ENCODE measurements at regions not wholly inside any gene's neighbourhood (a gene's known extent, or its start where the extent isn't known, plus 50 kb on each side); places are given as distances from the start of the nearest gene placed in this dataset.

DNA sequence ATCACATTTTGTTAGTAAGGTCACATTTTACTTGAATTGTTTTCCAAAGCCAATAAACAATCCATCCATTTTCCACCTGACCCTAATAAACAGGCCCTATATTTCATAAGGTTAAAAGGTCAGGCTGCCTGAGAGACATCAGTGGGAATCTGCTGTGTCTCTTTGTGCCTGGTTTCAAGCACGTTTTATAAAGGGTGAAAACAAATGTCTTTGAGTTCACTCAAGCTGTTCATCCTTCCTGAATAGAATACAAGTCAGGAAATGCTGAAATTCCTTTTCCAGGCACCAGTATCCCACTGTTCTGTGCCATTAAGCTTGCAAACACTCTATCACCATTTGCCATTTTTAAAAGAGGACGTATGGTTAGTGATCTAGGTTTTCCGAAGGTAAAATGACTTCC, 67.5 kb upstream of the SPATA13 start:
- Mint-ChIP-seq H3K27ac (ENCODE audit: low read depth, unreplicated experiment) (no peak overlapping the region), H3K27me3 (ENCODE audit: insufficient read depth, unreplicated experiment) (peaks cover 11% of the 10 kb centered on the region), H3K4me1 (ENCODE audit: insufficient read depth, unreplicated experiment) (peaks cover 8% of the 10 kb centered on the region), H3K4me3 (ENCODE audit: unreplicated experiment) (no peak overlapping the region), H3K9me3 (ENCODE audit: unreplicated experiment) (no peaks in the 10 kb centered on the region), H3K36me3 (ENCODE audit: insufficient read depth, unreplicated experiment) (no peaks in the 10 kb centered on the region)
- no TSS peak for BruUV-seq (replicated peaks)
- CTCF ChIA-PET = no interaction called here
- intact Hi-C loops (cut with micrococcal nuclease) = no loop called here
- no peak for TF ChIP-seq CTCF (IDR thresholded peaks at IDR 0.05; ENCODE audit: unreplicated experiment)
- POLR2A ChIA-PET = interaction anchor here (1.8 kb wide), 1 partner anchor 11 kb away, joined by 6 read pairs; no protein-coding TSS in a partner anchor
- DNase-seq (ENCODE audit: unreplicated experiment) = no peak

GRCh38 chr13:24096659-24097058, 63.9 kb upstream of the SPATA13 start:
- H3K4me1 Mint-ChIP-seq (ENCODE audit: insufficient read depth, unreplicated experiment) = peaks cover 8% of the 10 kb centered on the region
- H3K4me3 Mint-ChIP-seq (ENCODE audit: unreplicated experiment) = no peak overlapping the region
- no TSS peak for BruUV-seq (replicated peaks)
- TF ChIP-seq CTCF (IDR thresholded peaks at IDR 0.05; ENCODE audit: unreplicated experiment) = no peak
- DNase-seq (ENCODE audit: unreplicated experiment) = no peak
- ChIA-PET CTCF (interaction anchor here (1.2 to 1.4 kb wide), 2 partner anchors 9 to 43 kb away, joined by 3 read pairs; no protein-coding TSS in a partner anchor), POLR2A (interaction anchor here (0.8 kb wide), 1 partner anchor 9 kb away, joined by 3 read pairs; no protein-coding TSS in a partner anchor)
- H3K27ac Mint-ChIP-seq (ENCODE audit: low read depth, unreplicated experiment) = no peak overlapping the region
- peaks cover 19% of the 10 kb centered on the region for H3K27me3 Mint-ChIP-seq (ENCODE audit: insufficient read depth, unreplicated experiment)
- H3K9me3 Mint-ChIP-seq (ENCODE audit: unreplicated experiment) = no peaks in the 10 kb centered on the region
- H3K36me3 Mint-ChIP-seq (ENCODE audit: insufficient read depth, unreplicated experiment) = no peaks in the 10 kb centered on the region
- intact Hi-C loops (cut with micrococcal nuclease) = no loop called here

DNA sequence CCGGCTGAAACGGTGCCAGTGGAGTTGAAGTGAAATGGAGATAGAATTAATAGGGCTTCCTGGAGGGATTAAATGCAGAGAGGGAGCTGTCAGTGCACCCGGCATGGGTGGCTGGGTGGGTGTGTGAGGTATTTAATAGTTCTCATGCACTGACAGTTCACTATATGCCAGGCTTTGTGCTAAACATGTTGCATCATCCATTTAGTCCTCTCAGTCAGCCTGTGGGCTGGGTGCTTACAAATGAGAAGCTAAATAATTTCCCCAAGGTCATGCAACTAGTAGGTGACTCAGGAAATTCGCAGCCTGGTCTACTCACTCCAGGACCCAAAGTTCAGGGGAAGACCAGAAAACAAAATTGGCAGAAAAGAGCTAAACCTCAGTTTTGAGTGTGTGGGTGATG, 63.5 kb upstream of the SPATA13 start:
- TF ChIP-seq CTCF (IDR thresholded peaks at IDR 0.05; ENCODE audit: unreplicated experiment) = no peak
- Mint-ChIP-seq H3K4me3 (ENCODE audit: unreplicated experiment) (no peak overlapping the region), H3K9me3 (ENCODE audit: unreplicated experiment) (no peaks in the 10 kb centered on the region), H3K27me3 (ENCODE audit: insufficient read depth, unreplicated experiment) (peaks cover 19% of the 10 kb centered on the region), H3K36me3 (ENCODE audit: insufficient read depth, unreplicated experiment) (no peaks in the 10 kb centered on the region), H3K4me1 (ENCODE audit: insufficient read depth, unreplicated experiment) (peaks cover 8% of the 10 kb centered on the region), H3K27ac (ENCODE audit: low read depth, unreplicated experiment) (no peak overlapping the region)
- CTCF ChIA-PET = interaction anchor here (1.2 to 1.4 kb wide), 2 partner anchors 10 to 44 kb away, joined by 3 read pairs; no protein-coding TSS in a partner anchor
- POLR2A ChIA-PET = interaction anchor here (0.8 kb wide), 1 partner anchor 9 kb away, joined by 3 read pairs; no protein-coding TSS in a partner anchor
- intact Hi-C loops (cut with micrococcal nuclease) = no loop called here
- DNase-seq (ENCODE audit: unreplicated experiment) = peak; percentile 40
- no TSS peak for BruUV-seq (replicated peaks)

- Mint-ChIP-seq H3K27ac (ENCODE audit: low read depth, unreplicated experiment) (no peak overlapping the region), H3K9me3 (ENCODE audit: unreplicated experiment) (no peaks in the 10 kb centered on the region), H3K4me3 (ENCODE audit: unreplicated experiment) (no peak overlapping the region), H3K36me3 (ENCODE audit: insufficient read depth, unreplicated experiment) (no peaks in the 10 kb centered on the region), H3K27me3 (ENCODE audit: insufficient read depth, unreplicated experiment) (peaks cover 19% of the 10 kb centered on the region), H3K4me1 (ENCODE audit: insufficient read depth, unreplicated experiment) (peaks cover 8% of the 10 kb centered on the region)
- no peak for DNase-seq (ENCODE audit: unreplicated experiment)
- POLR2A ChIA-PET = interaction anchor here (0.8 kb wide), 1 partner anchor 8 kb away, joined by 3 read pairs; no protein-coding TSS in a partner anchor
- no peak for TF ChIP-seq CTCF (IDR thresholded peaks at IDR 0.05; ENCODE audit: unreplicated experiment)
- no TSS peak for BruUV-seq (replicated peaks)
- CTCF ChIA-PET = interaction anchor here (0.5 to 1.4 kb wide), 3 partner anchors 10 to 182 kb away, joined by 3 read pairs; no protein-coding TSS in a partner anchor
- intact Hi-C loops (cut with micrococcal nuclease) = no loop called here
Observed at GRCh38 chr13:24097667-24098066, 62.9 kb upstream of the SPATA13 start.

All from MCF 10A (cell line).